HT1080 (cell line): ENCODE measurements at regions not wholly inside any gene's neighbourhood (a gene's known extent, or its start where the extent isn't known, plus 50 kb on each side); places are given as distances from the start of the nearest gene placed in this dataset.
A peak's percentile ranks its signal among the peaks of the same experiment; 100 is the strongest.
"Not testable (repeated sequence)": the region's sequence is repeated elsewhere in the genome, so short reads cannot be mapped to it uniquely, and the experiment has no call there.

Source experiments
- DNase-seq: peaks from one replicate; pipeline ENCODE4 v3.0.0-alpha.2; 2015; ENCODE audit warnings: low read depth

DNA sequence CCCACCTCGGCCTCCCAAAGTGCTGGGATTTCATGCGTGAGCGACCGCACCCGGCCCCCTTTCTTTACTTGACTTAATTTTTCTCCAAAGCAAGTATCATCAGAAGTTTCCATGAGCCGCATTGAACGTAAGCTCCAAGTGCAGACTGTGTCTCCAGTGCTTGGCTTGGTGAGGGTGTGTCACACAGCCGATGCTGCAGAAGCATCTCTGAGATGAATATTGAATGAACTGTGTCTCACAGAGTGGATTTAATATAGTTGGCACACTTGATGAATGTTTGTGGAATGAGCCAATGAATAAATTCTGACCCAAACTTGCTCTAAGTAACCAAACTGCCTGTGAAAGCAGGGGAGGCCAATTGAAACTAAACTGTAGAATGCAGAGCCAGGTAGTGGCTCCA lies 159.4 kb upstream of the KBTBD8 start:
- no peak for DNase-seq

DNA sequence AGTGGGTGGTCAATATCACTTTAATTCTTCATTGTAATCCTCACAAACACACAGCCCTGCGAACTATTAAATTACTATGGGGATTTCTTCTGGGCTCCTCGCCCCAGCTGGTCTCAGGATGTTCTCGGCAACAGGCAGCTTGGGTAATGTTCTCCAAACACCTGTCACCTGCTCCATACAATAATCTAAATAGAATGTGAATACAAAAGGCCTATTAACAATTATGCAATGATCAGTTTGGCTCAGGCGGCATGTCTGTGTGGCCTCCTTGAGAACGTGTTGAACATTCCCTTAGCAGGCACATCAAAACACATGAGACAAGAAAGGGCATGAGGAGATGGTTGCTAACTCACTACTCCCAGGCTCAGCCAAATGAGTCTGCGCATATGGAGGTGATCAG lies 158.6 kb upstream of the KBTBD8 start:
- no peak for DNase-seq

DNA sequence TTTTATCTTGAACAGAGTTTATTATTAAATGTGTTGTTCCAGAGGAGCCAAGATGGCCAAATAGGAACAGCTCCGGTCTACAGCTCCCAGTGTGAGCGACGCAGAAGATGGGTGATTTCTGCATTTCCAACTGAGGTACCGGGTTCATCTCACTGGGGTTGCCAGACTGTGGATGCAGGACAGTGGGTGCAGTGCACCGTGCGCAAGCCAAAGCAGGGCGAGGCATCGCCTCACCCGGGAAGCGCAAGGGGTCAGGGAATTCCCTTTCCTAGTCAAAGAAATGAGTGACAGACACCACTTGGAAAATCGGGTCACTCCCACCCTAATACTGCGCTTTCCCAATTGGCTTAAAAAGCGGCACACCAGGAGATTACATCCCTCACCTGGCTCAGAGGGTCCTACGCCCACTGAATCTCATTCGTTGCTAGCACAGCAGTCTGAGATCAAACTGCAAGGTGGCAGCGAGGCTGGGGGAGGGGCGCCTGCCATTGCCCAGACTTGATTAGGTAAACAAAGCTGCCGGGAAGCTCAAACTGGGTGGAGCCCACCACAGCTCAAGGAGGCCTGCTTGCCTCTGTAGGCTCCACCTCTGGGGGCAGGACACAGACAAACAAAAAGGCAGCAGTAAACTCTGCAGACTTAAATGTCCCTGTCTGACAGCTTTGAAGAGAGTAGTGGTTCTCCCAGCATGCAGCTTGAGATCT lies 155.2 kb upstream of the KBTBD8 start:
- DNase-seq: not testable (repeated sequence)

DNA sequence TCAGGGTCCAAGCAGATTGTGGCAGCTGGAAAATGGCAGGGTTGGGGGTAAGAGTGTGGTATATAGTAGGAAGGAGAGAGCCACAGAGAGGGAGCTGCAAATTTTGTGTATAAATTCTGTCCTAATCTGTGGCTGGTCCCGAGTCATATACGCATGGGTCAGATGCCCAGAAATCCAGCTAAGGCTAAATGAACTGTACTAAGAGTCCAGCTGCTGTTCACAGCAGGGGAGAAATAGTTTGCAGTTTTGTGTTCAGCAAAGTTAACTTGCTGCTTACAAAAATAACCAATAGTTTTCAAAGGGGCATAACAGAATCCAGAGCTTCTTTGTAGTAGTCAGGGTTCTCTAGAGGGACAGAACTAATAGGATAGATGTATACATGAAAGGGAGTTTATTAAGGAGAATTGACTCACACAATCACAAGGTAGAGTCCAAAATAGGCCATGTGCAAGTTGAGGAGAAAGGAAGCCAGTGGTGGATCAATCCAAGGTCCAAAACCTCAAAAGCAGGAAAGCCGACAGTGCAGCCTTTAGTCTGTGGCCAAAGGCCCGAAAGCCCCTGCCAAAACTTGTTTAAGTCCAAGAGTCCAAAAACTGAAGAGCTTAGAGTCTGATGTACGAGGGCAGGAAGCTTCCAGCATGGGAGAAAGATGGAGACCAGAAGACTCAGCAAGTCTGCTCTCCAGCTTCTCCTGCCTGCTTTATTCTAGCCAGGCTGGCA lies 146.1 kb upstream of the KBTBD8 start:
- no peak for DNase-seq

DNA sequence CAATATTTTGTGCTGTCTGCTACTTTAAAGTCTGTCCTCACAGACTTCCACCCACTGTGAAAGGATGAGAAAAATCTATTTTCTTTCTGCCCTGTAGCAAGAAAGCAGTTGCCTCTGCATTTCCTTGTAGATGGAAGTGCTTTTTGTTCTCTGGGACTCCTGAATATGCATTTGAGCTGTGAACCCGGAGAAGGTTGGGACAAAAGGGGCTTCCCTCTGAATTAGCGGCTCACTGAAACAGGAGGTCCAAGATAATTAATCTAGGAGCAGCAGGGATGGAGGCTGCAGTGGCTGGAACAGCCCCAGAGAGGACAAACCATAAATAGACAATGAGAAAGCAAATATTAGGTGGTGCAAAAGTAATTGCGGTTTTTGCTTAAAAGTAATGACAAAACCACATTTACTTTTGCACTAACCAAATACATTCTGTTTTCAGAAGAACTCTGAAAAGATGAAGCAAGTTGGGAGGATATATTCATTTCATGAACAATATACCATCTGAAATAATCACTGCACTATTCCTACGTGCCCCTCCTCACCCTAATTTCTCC lies 143.4 kb upstream of the KBTBD8 start:
- no peak for DNase-seq

DNA sequence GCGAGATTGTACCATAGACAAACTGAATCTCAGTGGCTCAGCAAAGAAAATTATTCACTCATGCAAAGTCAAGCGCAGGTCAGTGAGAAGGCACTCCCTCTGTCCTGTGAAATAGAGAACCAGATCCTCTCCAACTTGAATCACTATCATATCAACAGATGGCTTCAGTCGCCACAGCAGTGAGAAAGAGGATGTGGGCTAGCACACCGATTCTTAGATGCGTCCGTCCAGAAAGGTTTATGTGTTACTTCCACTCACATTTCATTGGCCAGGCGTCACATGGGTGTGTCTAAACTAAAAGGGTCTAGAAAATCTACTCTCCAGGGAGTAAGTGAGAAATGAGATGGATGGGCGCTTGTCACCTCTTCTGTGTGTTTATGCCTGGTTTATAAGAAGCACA lies 141.6 kb upstream of the KBTBD8 start:
- peak; percentile 63 for DNase-seq

GRCh38 chr3:66858656-66859381 lies 139.3 kb upstream of the KBTBD8 start:
- DNase-seq: peak; percentile 46

DNA sequence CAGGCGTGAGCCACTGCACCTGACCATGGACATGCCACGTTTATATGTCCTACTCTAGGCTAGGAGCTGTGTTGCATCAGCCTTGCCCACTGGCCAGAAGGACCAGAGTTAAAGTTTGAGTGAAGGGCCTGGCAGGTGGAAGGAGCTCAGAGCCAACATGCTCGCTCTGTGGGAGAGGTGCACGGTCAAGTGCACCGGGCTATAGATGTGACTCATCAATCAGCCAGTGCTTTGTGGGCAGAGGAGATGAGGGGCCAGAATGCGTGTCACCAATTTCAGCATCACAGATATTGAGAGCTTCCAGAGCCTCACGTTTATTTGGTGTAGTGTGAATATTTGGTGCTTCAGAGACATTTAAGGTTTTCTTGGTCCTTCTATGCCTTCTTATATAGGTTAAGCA lies 137.3 kb upstream of the KBTBD8 start:
- peak; percentile 32 for DNase-seq

- DNase-seq: no peak
Measured at GRCh38 chr3:66863205-66864111, 134.6 kb upstream of the KBTBD8 start.

DNA sequence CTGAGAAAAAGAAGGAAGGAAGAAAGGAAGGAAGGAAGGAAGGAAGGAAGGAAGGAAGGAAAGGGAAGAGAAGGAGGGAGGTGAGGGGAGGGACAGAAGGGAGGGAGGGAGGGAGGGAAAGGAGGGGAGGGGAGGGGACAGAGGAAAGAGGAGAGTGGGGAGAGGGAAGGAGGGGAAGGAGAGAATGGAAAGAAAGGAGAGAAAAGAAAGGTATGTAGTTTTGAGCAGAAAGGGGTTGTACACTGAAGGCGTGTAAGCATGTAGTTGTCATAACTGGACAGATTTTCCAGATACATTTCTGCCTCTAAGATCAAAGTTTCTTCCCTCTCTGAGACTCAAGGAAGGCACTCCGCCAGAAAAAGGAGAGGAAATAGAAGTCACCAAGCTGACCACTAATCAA lies 113.4 kb upstream of the KBTBD8 start:
- no peak for DNase-seq

DNA sequence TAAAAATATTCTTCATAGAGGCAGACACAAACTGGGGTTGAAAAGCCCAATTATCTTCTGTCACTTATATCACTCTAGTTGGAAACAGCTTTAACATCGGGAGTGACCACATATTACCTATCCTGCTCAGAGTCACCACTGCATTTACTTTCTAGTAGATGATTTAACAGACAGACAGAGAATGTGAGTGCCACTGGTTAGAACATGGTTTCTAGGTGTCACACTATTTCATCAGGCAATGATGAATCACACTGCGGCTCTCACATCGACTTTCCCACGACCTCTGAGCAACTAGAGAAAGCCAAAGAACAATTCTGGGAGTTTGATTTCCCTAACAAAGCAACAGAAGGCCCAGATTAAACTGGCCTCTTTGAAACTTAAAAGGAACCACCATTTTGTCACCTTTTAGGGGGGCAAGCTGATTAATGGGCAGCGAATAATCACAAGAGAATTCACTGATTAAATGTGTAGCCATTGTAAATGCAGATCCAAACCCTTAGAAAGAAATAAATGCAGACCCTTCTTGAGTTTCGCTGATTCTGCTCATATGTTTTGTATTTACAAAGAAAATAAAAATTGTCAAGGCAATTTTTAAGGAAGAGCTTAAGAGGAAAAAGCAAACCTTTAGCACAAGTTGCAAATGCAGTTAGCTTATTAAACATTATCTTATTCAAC lies 112.6 kb upstream of the KBTBD8 start:
- DNase-seq: peak; percentile 80

- no peak for DNase-seq
Measured at GRCh38 chr3:66889750-66890494, 108.2 kb upstream of the KBTBD8 start.

GRCh38 chr3:66898155-66898554 lies 100.0 kb upstream of the KBTBD8 start:
- DNase-seq: no peak

DNA sequence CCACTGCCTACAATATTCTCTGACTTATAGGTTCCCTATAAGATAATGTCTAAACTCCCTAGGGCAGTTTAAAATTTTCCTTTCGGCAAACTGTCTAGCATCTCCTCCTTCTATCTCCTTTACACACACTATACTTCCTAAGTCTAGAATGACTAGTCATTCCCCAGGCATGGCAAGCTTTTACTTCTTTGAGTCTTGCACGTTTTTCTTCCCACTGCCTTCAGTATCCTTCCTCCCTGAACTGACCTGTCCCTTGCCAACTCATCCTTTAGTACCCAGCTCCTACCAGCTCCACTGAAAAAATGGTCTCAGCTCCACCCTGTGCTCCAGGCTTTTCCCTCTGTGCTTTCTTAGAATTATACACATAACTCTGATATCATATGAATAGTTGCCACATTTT lies 93.8 kb upstream of the KBTBD8 start:
- no peak for DNase-seq

DNA sequence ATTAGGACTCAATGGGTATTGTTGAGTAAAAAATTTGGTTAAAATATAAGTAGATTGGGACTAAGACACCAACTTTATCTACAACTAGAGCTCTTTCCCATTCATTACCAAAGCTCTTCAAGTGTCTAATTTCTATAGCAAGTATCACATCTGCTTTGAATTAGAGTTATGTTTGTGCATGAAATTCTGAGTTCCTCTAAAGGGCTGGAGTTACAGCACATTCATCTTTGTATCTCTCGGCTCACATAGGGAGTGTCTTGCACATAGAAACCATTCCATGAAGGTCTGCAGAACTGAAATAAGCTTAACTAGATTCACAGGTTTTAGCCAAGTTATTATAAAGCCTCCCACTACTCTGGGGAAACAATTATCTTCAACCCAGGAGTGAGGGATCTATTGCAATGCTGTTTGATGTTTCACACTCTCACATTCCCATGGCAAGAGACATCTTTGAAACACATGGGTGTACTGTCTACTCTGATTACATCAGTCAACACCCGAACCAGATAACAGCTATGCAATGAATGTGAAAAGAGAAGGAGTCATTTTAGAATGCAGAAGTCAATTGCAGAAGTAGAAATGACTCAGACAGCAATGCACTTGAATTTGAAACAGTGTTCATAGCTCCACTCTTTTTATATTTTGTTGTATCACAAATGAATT lies 93.1 kb upstream of the KBTBD8 start:
- no peak for DNase-seq

GRCh38 chr3:66907136-66907535 lies 91.0 kb upstream of the KBTBD8 start:
- no peak for DNase-seq

DNA sequence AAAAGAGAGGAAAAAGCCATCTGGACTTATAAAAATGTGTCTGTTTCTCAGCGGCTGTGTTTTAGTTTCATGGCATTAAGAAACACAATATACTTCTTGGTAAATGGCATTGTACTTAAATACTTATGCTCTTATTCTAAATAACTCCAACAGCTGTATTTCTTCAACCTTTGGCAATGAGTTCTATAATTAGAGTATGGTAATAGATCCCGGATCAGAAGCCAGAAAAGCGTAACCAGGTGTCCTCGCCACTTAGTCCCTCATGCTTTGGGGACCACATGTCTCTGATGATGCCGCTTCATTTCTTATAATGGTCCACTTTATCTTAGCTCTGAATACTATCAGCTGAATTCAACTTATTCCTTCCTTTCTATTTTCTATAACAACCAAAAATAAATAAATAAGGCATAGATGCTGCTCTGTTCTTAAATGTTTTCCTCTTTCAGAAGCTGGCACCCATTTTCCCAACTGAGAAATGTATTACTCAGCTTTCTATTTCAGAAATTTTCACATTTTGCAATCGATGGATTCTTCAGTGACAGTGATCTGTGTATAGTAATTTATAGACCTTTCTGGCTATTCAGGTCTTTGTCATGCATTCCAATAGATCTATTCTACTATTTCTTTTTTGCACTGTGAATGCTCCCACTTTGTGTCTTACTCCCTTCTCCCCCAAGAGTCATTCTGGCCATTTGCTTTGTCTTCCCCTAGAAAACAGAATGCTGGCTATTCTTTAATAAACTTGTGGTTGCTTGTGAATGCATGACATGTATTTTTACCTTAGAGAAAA lies 87.6 kb upstream of the KBTBD8 start:
- no peak for DNase-seq

- DNase-seq: no peak
Measured at GRCh38 chr3:66912306-66912705, 85.8 kb upstream of the KBTBD8 start.
